Liver (tissue), 8 donors: ENCODE measurements at regions not wholly inside any gene's neighbourhood (a gene's known extent, or its start where the extent isn't known, plus 50 kb on each side); places are given as distances from the start of the nearest gene placed in this dataset.

Experiments
- DNase-seq: peaks from one replicate; pipeline ENCODE4 v3.0.0-alpha.2; 2017; ENCODE audit warnings: low spot score
- H3K27ac ChIP-seq, 2 donors: one replicate each; pipeline ENCODE4 v1.7.0; 2013; ENCODE audit warnings: inconsistent platforms in 2 of 2, low read length in 2 of 2, control low read depth in 1 of 2, low read depth in 1 of 2, mild to moderate bottlenecking in 1 of 2
- H3K27me3 ChIP-seq, 4 donors: one replicate each; pipeline versions ENCODE4 v1.6.1 to v1.7.0; 2013; ENCODE audit warnings: low read length in 3 of 4, inconsistent platforms in 1 of 4, mild to moderate bottlenecking in 1 of 4, moderate library complexity in 1 of 4; ENCODE audit not compliant: control insufficient read depth in 4 of 4, insufficient read depth in 4 of 4
- H3K36me3 ChIP-seq, 4 donors: one replicate each; pipeline versions ENCODE4 v1.6.1 to v1.7.0; 2013; ENCODE audit warnings: low read length in 3 of 4, mild to moderate bottlenecking in 3 of 4, low read depth in 1 of 4, moderate library complexity in 1 of 4; ENCODE audit not compliant: control insufficient read depth in 4 of 4, insufficient read depth in 3 of 4
- H3K4me1 ChIP-seq, 4 donors: one replicate each; pipeline versions ENCODE4 v1.6.1 to v1.7.0; 2013; ENCODE audit warnings: low read length in 3 of 4, mild to moderate bottlenecking in 3 of 4, moderate library complexity in 1 of 4; ENCODE audit not compliant: control insufficient read depth in 4 of 4, insufficient read depth in 4 of 4
- H3K4me3 ChIP-seq, 3 donors: one replicate each; pipeline versions ENCODE4 v1.6.1 to v1.7.0; 2013; ENCODE audit warnings: low read length in 3 of 3, control low read depth in 1 of 3, low read depth in 1 of 3, mild to moderate bottlenecking in 1 of 3
- H3K9ac ChIP-seq, 2 donors: one replicate each; pipeline ENCODE4 v1.7.0; 2013; ENCODE audit warnings: low read length in 2 of 2, mild to moderate bottlenecking in 2 of 2, moderate library complexity in 2 of 2, control low read depth in 1 of 2, low read depth in 1 of 2
- H3K9me3 ChIP-seq, 4 donors: one replicate each; pipeline versions ENCODE4 v1.6.1 to v1.7.0; 2013; ENCODE audit warnings: low read length in 3 of 4; ENCODE audit not compliant: control insufficient read depth in 4 of 4
- EGR1 ChIP-seq, 2 donors: IDR thresholded peaks; 2 replicates each; pipeline ENCODE4 v1.6.1; 2016 to 2018; ENCODE audit warnings: antibody characterized with exemption in 2 of 2, low read depth in 2 of 2
- FOXA1 ChIP-seq: IDR thresholded peaks from 2 replicates; pipeline ENCODE4 v1.6.1; 2016; ENCODE audit warnings: antibody characterized with exemption
- FOXA2 ChIP-seq: IDR thresholded peaks from 2 replicates; pipeline ENCODE4 v1.6.1; 2016; ENCODE audit warnings: antibody characterized with exemption
- GABPA ChIP-seq, 2 donors: IDR thresholded peaks in 1 of 2; conservative IDR thresholded peaks in 1 of 2; 2 replicates each; pipeline ENCODE4 v1.6.1; 2016; ENCODE audit warnings: antibody characterized with exemption in 2 of 2, mild to moderate bottlenecking in 1 of 2, moderate library complexity in 1 of 2
- HNF4A ChIP-seq, 2 donors: conservative IDR thresholded peaks; 2 replicates each; pipeline ENCODE4 v1.6.1; 2016; ENCODE audit warnings: antibody characterized with exemption in 2 of 2, mild to moderate bottlenecking in 2 of 2
- HNF4G ChIP-seq: IDR thresholded peaks from 2 replicates; pipeline ENCODE4 v1.6.1; 2016; ENCODE audit warnings: antibody characterized with exemption
- JUND ChIP-seq, 2 donors: IDR thresholded peaks; 2 replicates each; pipeline ENCODE4 v1.6.1; 2016; ENCODE audit warnings: antibody characterized with exemption in 2 of 2
- NR2F2 ChIP-seq: IDR thresholded peaks from 2 replicates; pipeline ENCODE4 v1.6.1; 2016; ENCODE audit warnings: antibody characterized with exemption
- RAD21 ChIP-seq, 2 donors: IDR thresholded peaks; 2 replicates each; pipeline ENCODE4 v1.6.1; 2016; ENCODE audit warnings: antibody characterized with exemption in 2 of 2, mild to moderate bottlenecking in 2 of 2
- RXRA ChIP-seq, 2 donors: IDR thresholded peaks; 2 replicates each; pipeline ENCODE4 v1.6.1; 2017 to 2018; ENCODE audit warnings: antibody characterized with exemption in 2 of 2, mild to moderate bottlenecking in 1 of 2
- SP1 ChIP-seq: IDR thresholded peaks from 2 replicates; pipeline ENCODE4 v1.6.1; 2018; ENCODE audit warnings: antibody characterized with exemption, mild to moderate bottlenecking
- TAF1 ChIP-seq: conservative IDR thresholded peaks from 2 replicates; pipeline ENCODE4 v1.6.1; 2016; ENCODE audit warnings: antibody characterized with exemption, mild to moderate bottlenecking
- YY1 ChIP-seq: IDR thresholded peaks from 2 replicates; pipeline ENCODE4 v1.6.1; 2016; ENCODE audit warnings: antibody characterized with exemption, mild to moderate bottlenecking
- WGBS: extraction: QIAGEN DNeasy Blood & Tissue Kit; methylation state at CpG from one replicate; pipeline ENCODE4 v1.1.7; 2013; 5-methylcytosine and 5-hydroxymethylcytosine counted together
- TF ChIP-seq, protein P1 (sequence below): IDR thresholded peaks from 2 replicates; pipeline ENCODE4 v1.6.1; 2016; ENCODE audit warnings: antibody characterized with exemption
- TF ChIP-seq, protein P2 (sequence below): IDR thresholded peaks from 2 replicates; pipeline ENCODE4 v1.6.1; 2016; ENCODE audit warnings: antibody characterized with exemption
- TF ChIP-seq, protein P3 (sequence below): IDR thresholded peaks from 2 replicates; pipeline ENCODE4 v1.6.1; 2016; ENCODE audit warnings: antibody characterized with exemption, mild to moderate bottlenecking
- TF ChIP-seq, protein P4 (sequence below): fragments of 150-350 bp; IDR thresholded peaks from 2 replicates; pipeline ENCODE4 v1.5.1; 2017; ENCODE audit warnings: improper control_type of control experiment, low read depth, low read length; ENCODE audit not compliant: missing input control
- TF ChIP-seq, protein P5 (sequence below): IDR thresholded peaks from 2 replicates; pipeline ENCODE4 v1.6.1; 2016; ENCODE audit warnings: antibody characterized with exemption
- donor health status: healthy.
- donor health status: healthy.
- donor health status: healthy.
- donor health status: healthy.
- donor health status: healthy.

DNA sequence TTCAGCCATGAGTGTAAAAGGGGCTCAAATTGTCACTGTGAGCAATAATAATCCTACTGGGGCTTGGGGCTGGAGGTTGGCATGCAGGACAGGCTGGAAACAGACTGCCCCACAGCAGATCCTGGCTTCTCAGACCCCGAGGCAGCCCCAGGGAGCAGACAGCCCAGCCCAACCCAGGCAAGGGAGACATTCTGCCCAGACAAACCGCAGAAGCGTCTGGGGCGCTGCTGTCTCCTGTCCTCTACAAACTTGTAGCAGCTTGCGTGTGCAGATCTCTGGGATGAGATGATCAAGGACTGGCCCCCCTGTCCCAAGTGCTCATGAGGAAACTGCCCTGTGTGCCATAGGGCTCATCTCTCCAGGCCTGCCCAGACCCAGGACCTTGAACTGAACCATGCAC lies 84.6 kb downstream of the MAFB start:
- Histone ChIP-seq H3K27me3 (no peaks in the 10 kb centered on the region), H3K36me3 (no peaks in the 10 kb centered on the region), H3K27ac (no peak overlapping the region), H3K9ac (no peak overlapping the region), H3K4me3 (no peak overlapping the region), H3K9me3 (peaks cover 0 to under 1% (median 0%) of the 10 kb centered on the region in 4 donors), H3K4me1 (peaks cover 0 to 3% (median 0%) of the 10 kb centered on the region in 4 donors)
- TF ChIP-seq, protein P1, sequence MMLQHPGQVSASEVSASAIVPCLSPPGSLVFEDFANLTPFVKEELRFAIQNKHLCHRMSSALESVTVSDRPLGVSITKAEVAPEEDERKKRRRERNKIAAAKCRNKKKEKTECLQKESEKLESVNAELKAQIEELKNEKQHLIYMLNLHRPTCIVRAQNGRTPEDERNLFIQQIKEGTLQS: no peak
- TF ChIP-seq SP1: no peak
- no peak for TF ChIP-seq EGR1 (IDR thresholded peaks at IDR 0.05; ENCODE audit: low read depth in 2 of 2)
- TF ChIP-seq, protein P2, sequence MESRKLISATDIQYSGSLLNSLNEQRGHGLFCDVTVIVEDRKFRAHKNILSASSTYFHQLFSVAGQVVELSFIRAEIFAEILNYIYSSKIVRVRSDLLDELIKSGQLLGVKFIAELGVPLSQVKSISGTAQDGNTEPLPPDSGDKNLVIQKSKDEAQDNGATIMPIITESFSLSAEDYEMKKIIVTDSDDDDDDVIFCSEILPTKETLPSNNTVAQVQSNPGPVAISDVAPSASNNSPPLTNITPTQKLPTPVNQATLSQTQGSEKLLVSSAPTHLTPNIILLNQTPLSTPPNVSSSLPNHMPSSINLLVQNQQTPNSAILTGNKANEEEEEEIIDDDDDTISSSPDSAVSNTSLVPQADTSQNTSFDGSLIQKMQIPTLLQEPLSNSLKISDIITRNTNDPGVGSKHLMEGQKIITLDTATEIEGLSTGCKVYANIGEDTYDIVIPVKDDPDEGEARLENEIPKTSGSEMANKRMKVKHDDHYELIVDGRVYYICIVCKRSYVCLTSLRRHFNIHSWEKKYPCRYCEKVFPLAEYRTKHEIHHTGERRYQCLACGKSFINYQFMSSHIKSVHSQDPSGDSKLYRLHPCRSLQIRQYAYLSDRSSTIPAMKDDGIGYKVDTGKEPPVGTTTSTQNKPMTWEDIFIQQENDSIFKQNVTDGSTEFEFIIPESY: no peak
- TF ChIP-seq RAD21 (IDR thresholded peaks at IDR 0.05): no peak
- TF ChIP-seq HNF4A (conservative IDR thresholded peaks at IDR 0.05): no peak
- TF ChIP-seq JUND (IDR thresholded peaks at IDR 0.05): no peak
- TF ChIP-seq FOXA1: no peak
- no peak for TF ChIP-seq FOXA2
- no peak for TF ChIP-seq GABPA (IDR thresholded peaks at IDR 0.05 in 1 of 2, conservative IDR thresholded peaks at IDR 0.05 in 1 of 2)
- TF ChIP-seq, protein P3, sequence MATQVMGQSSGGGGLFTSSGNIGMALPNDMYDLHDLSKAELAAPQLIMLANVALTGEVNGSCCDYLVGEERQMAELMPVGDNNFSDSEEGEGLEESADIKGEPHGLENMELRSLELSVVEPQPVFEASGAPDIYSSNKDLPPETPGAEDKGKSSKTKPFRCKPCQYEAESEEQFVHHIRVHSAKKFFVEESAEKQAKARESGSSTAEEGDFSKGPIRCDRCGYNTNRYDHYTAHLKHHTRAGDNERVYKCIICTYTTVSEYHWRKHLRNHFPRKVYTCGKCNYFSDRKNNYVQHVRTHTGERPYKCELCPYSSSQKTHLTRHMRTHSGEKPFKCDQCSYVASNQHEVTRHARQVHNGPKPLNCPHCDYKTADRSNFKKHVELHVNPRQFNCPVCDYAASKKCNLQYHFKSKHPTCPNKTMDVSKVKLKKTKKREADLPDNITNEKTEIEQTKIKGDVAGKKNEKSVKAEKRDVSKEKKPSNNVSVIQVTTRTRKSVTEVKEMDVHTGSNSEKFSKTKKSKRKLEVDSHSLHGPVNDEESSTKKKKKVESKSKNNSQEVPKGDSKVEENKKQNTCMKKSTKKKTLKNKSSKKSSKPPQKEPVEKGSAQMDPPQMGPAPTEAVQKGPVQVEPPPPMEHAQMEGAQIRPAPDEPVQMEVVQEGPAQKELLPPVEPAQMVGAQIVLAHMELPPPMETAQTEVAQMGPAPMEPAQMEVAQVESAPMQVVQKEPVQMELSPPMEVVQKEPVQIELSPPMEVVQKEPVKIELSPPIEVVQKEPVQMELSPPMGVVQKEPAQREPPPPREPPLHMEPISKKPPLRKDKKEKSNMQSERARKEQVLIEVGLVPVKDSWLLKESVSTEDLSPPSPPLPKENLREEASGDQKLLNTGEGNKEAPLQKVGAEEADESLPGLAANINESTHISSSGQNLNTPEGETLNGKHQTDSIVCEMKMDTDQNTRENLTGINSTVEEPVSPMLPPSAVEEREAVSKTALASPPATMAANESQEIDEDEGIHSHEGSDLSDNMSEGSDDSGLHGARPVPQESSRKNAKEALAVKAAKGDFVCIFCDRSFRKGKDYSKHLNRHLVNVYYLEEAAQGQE: no peak
- no peak for TF ChIP-seq RXRA (IDR thresholded peaks at IDR 0.05)
- TF ChIP-seq YY1: no peak
- TF ChIP-seq TAF1: no peak
- no peak for TF ChIP-seq NR2F2
- TF ChIP-seq, protein P4, sequence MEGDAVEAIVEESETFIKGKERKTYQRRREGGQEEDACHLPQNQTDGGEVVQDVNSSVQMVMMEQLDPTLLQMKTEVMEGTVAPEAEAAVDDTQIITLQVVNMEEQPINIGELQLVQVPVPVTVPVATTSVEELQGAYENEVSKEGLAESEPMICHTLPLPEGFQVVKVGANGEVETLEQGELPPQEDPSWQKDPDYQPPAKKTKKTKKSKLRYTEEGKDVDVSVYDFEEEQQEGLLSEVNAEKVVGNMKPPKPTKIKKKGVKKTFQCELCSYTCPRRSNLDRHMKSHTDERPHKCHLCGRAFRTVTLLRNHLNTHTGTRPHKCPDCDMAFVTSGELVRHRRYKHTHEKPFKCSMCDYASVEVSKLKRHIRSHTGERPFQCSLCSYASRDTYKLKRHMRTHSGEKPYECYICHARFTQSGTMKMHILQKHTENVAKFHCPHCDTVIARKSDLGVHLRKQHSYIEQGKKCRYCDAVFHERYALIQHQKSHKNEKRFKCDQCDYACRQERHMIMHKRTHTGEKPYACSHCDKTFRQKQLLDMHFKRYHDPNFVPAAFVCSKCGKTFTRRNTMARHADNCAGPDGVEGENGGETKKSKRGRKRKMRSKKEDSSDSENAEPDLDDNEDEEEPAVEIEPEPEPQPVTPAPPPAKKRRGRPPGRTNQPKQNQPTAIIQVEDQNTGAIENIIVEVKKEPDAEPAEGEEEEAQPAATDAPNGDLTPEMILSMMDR: no peak
- no peak for TF ChIP-seq HNF4G
- TF ChIP-seq, protein P5, sequence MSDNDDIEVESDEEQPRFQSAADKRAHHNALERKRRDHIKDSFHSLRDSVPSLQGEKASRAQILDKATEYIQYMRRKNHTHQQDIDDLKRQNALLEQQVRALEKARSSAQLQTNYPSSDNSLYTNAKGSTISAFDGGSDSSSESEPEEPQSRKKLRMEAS: no peak
- peak; percentile 12 for DNase-seq
- 93% methylated on average over 5 of the region's 5 CpGs for WGBS
